ENCODE measurements at regions not wholly inside any gene's neighbourhood (a gene's known extent, or its start where the extent isn't known, plus 50 kb on each side); places are given as distances from the start of the nearest gene placed in this dataset.
"Not testable (repeated sequence)": the region's sequence is repeated elsewhere in the genome, so short reads cannot be mapped to it uniquely, and the experiment has no call there.

DNA sequence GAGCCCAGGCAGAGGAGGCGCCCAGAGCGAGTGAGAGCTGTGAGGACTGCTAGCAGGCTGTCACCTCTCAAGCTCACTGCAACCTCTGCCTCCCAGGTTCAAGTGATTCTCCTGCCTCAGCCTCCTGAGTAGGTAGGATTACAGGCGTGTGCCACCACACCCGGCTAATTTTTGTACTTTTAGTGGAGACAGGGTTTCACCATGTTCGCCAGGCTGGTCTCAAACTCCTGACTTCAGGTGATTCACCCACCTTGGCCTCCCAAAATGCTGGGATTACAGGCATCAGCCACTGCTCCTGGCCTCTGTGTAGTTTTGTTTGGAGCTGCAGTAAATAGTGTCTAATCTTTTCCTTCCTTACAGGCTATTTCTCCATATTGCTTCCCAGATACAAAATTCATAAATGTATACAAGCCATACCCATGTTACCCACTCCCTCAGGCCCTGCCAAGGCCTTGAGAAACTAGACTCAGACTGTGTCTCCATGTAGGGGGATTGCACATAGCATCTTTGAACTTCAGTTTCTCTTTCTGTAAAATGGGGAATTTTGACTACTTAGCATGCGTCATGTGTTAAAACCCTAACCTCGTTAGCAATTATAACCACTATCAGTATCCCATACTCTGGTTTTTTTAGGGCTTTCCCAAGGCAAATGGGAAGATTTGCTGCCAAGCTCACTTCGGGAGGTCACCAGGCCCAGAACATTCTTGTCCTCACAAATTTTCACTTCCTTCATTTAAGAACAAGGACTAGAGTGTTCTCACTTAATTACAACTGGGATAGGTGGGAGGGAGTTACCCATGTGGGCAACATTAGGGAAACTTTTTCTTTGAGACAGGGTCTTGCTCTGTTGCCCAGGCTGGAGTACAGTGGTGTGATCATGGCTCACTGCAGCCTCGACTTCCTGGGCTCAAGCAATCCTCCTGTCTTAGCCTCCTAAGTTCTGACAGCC lies 67.3 kb upstream of the DDR1 start:
- ChIA-PET CTCF (interaction anchor here (1.2 to 2.8 kb wide), 4 partner anchors 10 to 263 kb away, joined by 3 to 11 read pairs (median 4); partner anchors contain the start of gene VARS2), POLR2A (no interaction called here)
- peak overlapping the region; percentile 80 to 90; a peak in 4 of 6 replicates for H3K27ac ChIP-seq
- 90% methylated on average over 8 of the region's 9 CpGs for WGBS (ENCODE audit: missing lambda C conversion rate)
- TF ChIP-seq ZC3H11A (IDR thresholded peaks at IDR 0.05) (no peak), CHD2 (IDR thresholded peaks at IDR 0.05; ENCODE audit: low read length, partially characterized antibody) (no peak), HOXB13 (CRISPR knock-in tag; IDR thresholded peaks at IDR 0.05; ENCODE audit: low read depth) (no peak), HOXA7 (CRISPR knock-in tag; IDR thresholded peaks at IDR 0.05) (no peak), TFCP2L1 (CRISPR knock-in tag; IDR thresholded peaks at IDR 0.05) (no peak), FOXS1 (CRISPR knock-in tag; IDR thresholded peaks at IDR 0.05) (no peak), CBX2 (IDR thresholded peaks at IDR 0.05; ENCODE audit: borderline replicate concordance, low read depth) (no peak), RFX5 (IDR thresholded peaks at IDR 0.05) (no peak), EP300 (IDR thresholded peaks at IDR 0.05) (no peak)
- TF ChIP-seq, protein P1, sequence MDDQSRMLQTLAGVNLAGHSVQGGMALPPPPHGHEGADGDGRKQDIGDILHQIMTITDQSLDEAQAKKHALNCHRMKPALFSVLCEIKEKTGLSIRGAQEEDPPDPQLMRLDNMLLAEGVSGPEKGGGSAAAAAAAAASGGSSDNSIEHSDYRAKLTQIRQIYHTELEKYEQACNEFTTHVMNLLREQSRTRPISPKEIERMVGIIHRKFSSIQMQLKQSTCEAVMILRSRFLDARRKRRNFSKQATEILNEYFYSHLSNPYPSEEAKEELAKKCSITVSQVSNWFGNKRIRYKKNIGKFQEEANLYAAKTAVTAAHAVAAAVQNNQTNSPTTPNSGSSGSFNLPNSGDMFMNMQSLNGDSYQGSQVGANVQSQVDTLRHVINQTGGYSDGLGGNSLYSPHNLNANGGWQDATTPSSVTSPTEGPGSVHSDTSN (IDR thresholded peaks at IDR 0.05), result no peak
- H3K4me1 ChIP-seq, result peaks cover 72% of the 10 kb centered on the region
- DNase-seq (ENCODE audit: low read depth in 1 of 2, low spot score in 1 of 2) (no peak), ATAC-seq (no peak), FAIRE-seq (no peak)
- no peak overlapping the region for H3K4me3 ChIP-seq
- no peaks in the 10 kb centered on the region for H3K9me3 ChIP-seq
- H3K4me2 ChIP-seq, result no peak overlapping the region

DNA sequence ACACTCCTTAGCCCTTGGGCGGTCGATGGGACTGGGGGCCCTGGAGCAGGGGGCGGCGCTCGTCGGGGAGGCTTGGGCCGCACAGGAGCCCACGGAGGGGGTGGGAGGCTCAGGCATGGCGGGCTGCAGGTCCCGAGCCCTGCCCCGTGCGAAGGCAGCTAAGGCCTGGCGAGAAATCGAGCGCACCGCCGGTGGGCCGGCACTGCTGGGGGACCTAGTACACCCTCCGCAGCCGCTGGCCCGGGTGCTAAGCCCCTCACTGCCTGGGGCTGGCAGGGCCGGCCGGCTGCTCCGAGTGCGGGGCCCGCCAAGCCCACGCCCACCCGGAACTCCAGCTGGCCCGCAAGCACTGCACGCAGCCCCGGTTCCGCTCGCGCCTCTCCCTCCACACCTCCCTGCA lies 68.0 kb upstream of the DDR1 start:
- not testable (repeated sequence) for DNase-seq (ENCODE audit: low read depth in 1 of 2, low spot score in 1 of 2); H3K9me3 ChIP-seq; H3K4me2 ChIP-seq; H3K4me3 ChIP-seq; FAIRE-seq; ATAC-seq
- Histone ChIP-seq H3K4me1 (peaks cover 69% of the 10 kb centered on the region), H3K27ac (peak overlapping the region in 1 of 2 experiments; percentile 90; a peak in 3 of 6 replicates)
- CTCF ChIA-PET, result interaction anchor here (1.4 kb wide), 1 partner anchor 263 kb away, joined by 3 read pairs; no protein-coding TSS in a partner anchor
- 93% methylated on average over 6 of the region's 34 CpGs for WGBS (ENCODE audit: missing lambda C conversion rate)
- POLR2A ChIA-PET, result interaction anchor here (0.8 kb wide), 1 partner anchor 72 kb away, joined by 3 read pairs; the partner anchor contains the start of gene IER3

DNA sequence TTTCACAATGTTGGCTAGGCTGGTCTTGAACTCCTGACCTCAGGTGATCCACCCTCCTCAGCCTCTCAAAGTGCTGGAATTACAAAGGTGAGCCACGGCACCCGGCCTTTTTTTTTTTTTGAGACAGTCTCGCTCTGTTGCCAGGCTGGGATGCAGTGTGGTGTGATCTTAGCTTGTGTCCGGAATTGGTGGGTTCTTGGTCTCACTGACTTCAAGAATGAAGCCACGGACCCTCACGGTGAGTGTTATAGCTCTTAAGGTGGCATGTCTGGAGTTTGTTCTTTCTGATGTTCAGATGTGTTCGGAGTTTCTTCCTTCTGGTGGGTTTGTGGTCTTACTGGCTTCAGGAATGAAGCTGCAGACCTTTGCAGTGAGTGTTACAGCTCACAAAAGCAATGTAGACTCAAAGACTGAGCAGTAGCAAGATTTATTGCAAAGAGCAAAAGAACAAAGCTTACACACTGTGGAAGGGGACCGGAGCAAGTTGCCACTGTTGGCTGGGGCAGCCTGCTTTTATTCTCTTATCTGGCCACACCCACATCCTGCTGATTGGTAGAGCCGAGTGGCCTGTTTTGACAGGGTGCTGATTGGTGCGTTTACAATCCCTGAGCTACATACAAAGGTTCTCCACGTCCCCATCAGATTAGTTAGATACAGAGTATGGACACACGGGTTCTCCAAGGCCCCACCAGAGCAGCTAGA lies 69.1 kb upstream of the DDR1 start:
- peak in 1 of 2 experiments; percentile 44 for DNase-seq (ENCODE audit: low read depth in 1 of 2, low spot score in 1 of 2)
- ATAC-seq, result not testable (repeated sequence)

More for the DNA sequence above, 69.1 kb upstream of the DDR1 start:
- CTCF ChIA-PET, H3K4me3 ChIP-seq, H3K4me2 ChIP-seq, FAIRE-seq, H3K9me3 ChIP-seq: not testable (repeated sequence)
- Histone ChIP-seq H3K4me1 (peaks cover 66% of the 10 kb centered on the region), H3K27ac (peak overlapping the region; percentile 77 to 90)
- POLR2A ChIA-PET, result interaction anchor here (0.6 kb wide), 1 partner anchor 80 kb away, joined by 3 read pairs; no protein-coding TSS in a partner anchor
- TF ChIP-seq, protein P2, sequence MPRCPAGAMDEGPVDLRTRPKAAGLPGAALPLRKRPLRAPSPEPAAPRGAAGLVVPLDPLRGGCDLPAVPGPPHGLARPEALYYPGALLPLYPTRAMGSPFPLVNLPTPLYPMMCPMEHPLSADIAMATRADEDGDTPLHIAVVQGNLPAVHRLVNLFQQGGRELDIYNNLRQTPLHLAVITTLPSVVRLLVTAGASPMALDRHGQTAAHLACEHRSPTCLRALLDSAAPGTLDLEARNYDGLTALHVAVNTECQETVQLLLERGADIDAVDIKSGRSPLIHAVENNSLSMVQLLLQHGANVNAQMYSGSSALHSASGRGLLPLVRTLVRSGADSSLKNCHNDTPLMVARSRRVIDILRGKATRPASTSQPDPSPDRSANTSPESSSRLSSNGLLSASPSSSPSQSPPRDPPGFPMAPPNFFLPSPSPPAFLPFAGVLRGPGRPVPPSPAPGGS (IDR thresholded peaks at IDR 0.05), result peak; percentile 28; the same call in 1 of the 3 replicates
- TF ChIP-seq JUN (IDR thresholded peaks at IDR 0.05), result peak in 1 of 2 experiments; percentile 47; a peak in 2 of 5 replicates
- 85% methylated on average over 12 of the region's 12 CpGs for WGBS (ENCODE audit: missing lambda C conversion rate)

All from A549 (cell line).